GM12891 (cell line): ENCODE measurements at regions not wholly inside any gene's neighbourhood (a gene's known extent, or its start where the extent isn't known, plus 50 kb on each side); places are given as distances from the start of the nearest gene placed in this dataset.

Source experiments
- DNase-seq: peaks from one replicate; pipeline ENCODE4 v3.0.0; 2011; ENCODE audit warnings: low spot score; ENCODE audit not compliant: insufficient read length
- FAIRE-seq: peaks from 2 replicates; lab custom pipeline; 2011; peaks lifted over from hg19 to GRCh38; lab: Jason Lieb, UNC
- PAX5 ChIP-seq: IDR thresholded peaks from 2 replicates; pipeline ENCODE4 v1.6.1; 2011; ENCODE audit warnings: low read length, moderate library complexity, mild to moderate bottlenecking; ENCODE audit not compliant: insufficient read depth, severe bottlenecking
- POLR2A ChIP-seq: IDR thresholded peaks from 2 replicates; pipeline ENCODE4 v1.6.1; 2011; ENCODE audit warnings: low read depth, low read length, control low read depth
- POLR2AphosphoS5 ChIP-seq: IDR thresholded peaks from 2 replicates; pipeline ENCODE4 v1.6.1; 2011; ENCODE audit warnings: low read depth, low read length, control low read depth
- POU2F2 ChIP-seq: IDR thresholded peaks from 2 replicates; pipeline ENCODE4 v1.6.1; 2011; ENCODE audit warnings: low read depth, mild to moderate bottlenecking, control low read depth, low read length, moderate library complexity
- SPI1 ChIP-seq: IDR thresholded peaks from 2 replicates; pipeline ENCODE4 v1.6.1; 2011; ENCODE audit warnings: low read depth, low read length, control low read depth
- TAF1 ChIP-seq: IDR thresholded peaks from 2 replicates; pipeline ENCODE4 v1.6.1; 2011; ENCODE audit warnings: low read depth, low read length, control low read depth

GRCh38 chr9:1946526-1947283 is 68.4 kb upstream of the SMARCA2 start:
- TF ChIP-seq POLR2A = no peak
- TF ChIP-seq SPI1 = no peak
- no peak for TF ChIP-seq POLR2AphosphoS5
- no peak for DNase-seq
- FAIRE-seq = no peak

- FAIRE-seq (no peak), DNase-seq (no peak)
- TF ChIP-seq TAF1 (no peak), SPI1 (no peak), PAX5 (no peak), POLR2AphosphoS5 (no peak), POLR2A (no peak), POU2F2 (no peak)
These were observed 67.7 kb upstream of the SMARCA2 start for GRCh38 chr9:1947438-1947837.

- DNase-seq (no peak), FAIRE-seq (no peak)
- TF ChIP-seq PAX5 (no peak), SPI1 (no peak), POU2F2 (no peak), TAF1 (no peak), POLR2AphosphoS5 (no peak), POLR2A (no peak)
These were observed 66.6 kb upstream of the SMARCA2 start for GRCh38 chr9:1948541-1948940.

DNA sequence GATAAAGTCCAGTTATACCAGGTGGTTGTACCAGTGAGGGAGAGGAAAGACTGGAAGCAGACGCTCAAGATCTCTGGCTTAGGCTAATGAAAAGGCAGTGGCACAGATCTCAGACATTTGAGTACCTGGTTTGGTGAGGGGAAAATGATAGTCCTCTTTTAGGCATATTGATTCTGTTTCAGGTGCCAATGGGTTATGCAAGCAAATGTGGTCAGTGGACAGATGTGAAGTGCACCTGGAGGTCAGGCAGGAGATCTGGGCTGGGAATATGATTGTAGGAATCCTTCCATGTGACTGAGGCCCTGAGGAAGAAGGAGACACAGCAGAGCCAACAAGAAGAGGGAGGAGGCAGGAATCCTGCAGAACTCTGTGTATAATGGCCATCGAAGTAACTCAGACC is 63.7 kb upstream of the SMARCA2 start:
- TF ChIP-seq POU2F2 (no peak), POLR2AphosphoS5 (no peak), POLR2A (no peak), TAF1 (no peak), SPI1 (no peak), PAX5 (no peak)
- DNase-seq (no peak), FAIRE-seq (no peak)

GRCh38 chr9:1952001-1952400 is 63.1 kb upstream of the SMARCA2 start:
- DNase-seq (no peak), FAIRE-seq (no peak)
- TF ChIP-seq POU2F2 = no peak
- TF ChIP-seq PAX5 = no peak
- TF ChIP-seq POLR2AphosphoS5 = no peak
- TF ChIP-seq POLR2A = no peak
- no peak for TF ChIP-seq SPI1
- TF ChIP-seq TAF1 = no peak

GRCh38 chr9:1954238-1954637 is 60.9 kb upstream of the SMARCA2 start:
- no peak for FAIRE-seq
- no peak for TF ChIP-seq POLR2AphosphoS5
- TF ChIP-seq SPI1 = no peak
- TF ChIP-seq PAX5 = no peak
- DNase-seq = no peak

- no peak for DNase-seq
- no peak for TF ChIP-seq SPI1
- no peak for TF ChIP-seq POLR2A
- TF ChIP-seq TAF1 = no peak
- TF ChIP-seq PAX5 = no peak
- TF ChIP-seq POLR2AphosphoS5 = no peak
- TF ChIP-seq POU2F2 = no peak
- peak; percentile 56 for FAIRE-seq
These were observed 58.2 kb upstream of the SMARCA2 start for GRCh38 chr9:1956958-1957357.

GRCh38 chr9:1957856-1958255 is 57.3 kb upstream of the SMARCA2 start:
- TF ChIP-seq POLR2AphosphoS5 (no peak), POU2F2 (no peak), TAF1 (no peak), PAX5 (no peak), SPI1 (no peak), POLR2A (no peak)
- no peak for FAIRE-seq
- DNase-seq = no peak

DNA sequence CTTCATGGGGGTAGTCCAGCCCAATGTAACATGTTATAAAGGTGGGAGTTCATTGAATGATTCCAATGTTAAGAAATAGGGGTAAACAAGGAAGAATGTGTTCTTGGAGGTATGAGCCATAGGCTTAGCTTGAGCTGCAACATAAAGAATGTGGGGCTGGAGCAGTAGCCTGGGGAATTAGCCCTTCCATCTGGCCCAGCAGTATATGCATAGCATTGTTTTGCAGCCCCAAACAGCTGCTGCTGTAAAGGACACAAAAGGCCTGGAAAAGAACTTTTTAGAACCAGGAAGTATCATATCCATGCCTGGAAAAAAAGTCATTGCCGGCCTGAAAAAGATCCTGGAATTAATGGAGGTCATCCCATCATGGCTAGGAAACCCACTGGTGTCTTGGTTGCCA is 55.8 kb upstream of the SMARCA2 start:
- DNase-seq (no peak), FAIRE-seq (no peak)
- TF ChIP-seq POLR2A (no peak), POLR2AphosphoS5 (no peak), SPI1 (no peak), PAX5 (no peak), POU2F2 (no peak), TAF1 (no peak)

DNA sequence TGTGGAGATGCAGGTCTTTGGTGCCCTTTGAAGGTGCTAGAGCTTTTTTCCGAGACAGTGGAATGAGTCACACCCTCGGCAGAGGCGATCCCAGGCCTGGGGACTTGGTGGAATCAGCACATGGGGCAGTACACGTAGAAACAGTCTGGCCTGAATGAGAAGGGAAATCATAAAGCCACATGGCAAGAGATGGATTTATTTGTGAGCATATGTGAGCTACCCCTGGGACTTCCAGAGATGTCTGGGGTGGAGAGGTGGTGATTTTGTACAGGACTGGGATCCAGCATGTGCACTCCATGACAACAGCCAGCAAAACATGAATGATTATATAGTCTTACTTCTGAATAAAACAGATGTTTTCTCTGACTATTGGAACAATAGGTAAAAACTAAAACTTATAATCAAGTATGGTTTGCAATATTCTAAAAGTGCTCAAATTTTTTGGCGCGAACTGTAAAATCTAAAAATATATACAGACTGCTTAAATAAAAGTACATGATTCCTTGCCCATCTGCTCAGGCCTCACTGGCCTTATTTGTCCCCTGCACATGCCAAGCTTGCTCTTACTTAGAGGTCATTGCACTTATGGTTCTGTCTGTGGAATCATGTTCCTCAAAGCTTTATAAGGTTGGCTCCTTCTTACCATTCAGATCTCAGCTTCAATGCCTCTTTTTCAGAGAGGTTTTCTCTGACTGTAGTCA is 54.7 kb upstream of the SMARCA2 start:
- TF ChIP-seq POU2F2 = no peak
- no peak for TF ChIP-seq POLR2A
- no peak for TF ChIP-seq TAF1
- TF ChIP-seq SPI1 = no peak
- no peak for TF ChIP-seq PAX5
- no peak for TF ChIP-seq POLR2AphosphoS5
- no peak for DNase-seq
- FAIRE-seq = no peak
